ENCODE measurements at regions not wholly inside any gene's neighbourhood (a gene's known extent, or its start where the extent isn't known, plus 50 kb on each side); places are given as distances from the start of the nearest gene placed in this dataset.

DNA sequence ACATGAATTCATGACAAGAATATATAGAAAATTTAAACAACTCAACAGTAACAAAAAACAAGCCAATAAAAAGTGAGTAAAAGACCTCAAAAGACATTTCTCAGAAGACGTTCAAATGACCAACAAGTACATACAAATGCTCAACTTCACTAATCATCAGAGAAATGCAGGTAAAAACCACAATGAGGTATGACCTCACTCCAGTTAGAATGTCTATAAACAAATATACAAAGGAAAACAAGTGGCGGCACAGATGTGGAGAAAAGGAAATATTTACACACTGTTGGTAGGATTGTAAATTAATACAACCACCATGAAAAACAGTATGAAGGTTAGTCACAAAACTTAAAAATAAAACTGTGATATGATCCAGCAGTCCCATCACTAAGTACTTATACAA, 1033.1 kb downstream of the RAPGEF2 start:
- no peak for TF ChIP-seq POLR2A (IDR thresholded peaks at IDR 0.05; ENCODE audit: low read length)
- no peak for TF ChIP-seq GATA1 (IDR thresholded peaks at IDR 0.05; ENCODE audit: low read depth, low read length)

Measured in erythroblast (primary cell).